CD14-positive monocyte (primary cell): ENCODE measurements at regions not wholly inside any gene's neighbourhood (a gene's known extent, or its start where the extent isn't known, plus 50 kb on each side); places are given as distances from the start of the nearest gene placed in this dataset.

Experiments used
- DNase-seq, 3 donors: peaks; one replicate each; pipeline ENCODE4 v3.0.0-alpha.2; 2011 to 2022
- H2AFZ ChIP-seq: 2 replicates; pipeline ENCODE4 v1.6.0; 2012; ENCODE audit warnings: mild to moderate bottlenecking, low read depth, low read length, inconsistent platforms; ENCODE audit not compliant: insufficient read depth, poor library complexity, severe bottlenecking
- H3K27ac ChIP-seq, 2 donors: 1 replicate in 1 of 2; 2 replicates in 1 of 2; pipeline ENCODE4 v1.5.1; 2012 to 2013; ENCODE audit warnings: low read length in 2 of 2, control low read depth in 1 of 2, inconsistent platforms in 1 of 2, low read depth in 1 of 2, mild to moderate bottlenecking in 1 of 2
- H3K27me3 ChIP-seq, 2 donors: one replicate each; pipeline versions ENCODE4 v1.6.0 to v1.6.1; 2011 to 2013; ENCODE audit warnings: low read length in 2 of 2; ENCODE audit not compliant: control insufficient read depth in 2 of 2, insufficient read depth in 2 of 2
- H3K36me3 ChIP-seq, 2 donors: replicated peaks in 1 of 2; 1 replicate in 1 of 2; 2 replicates in 1 of 2; pipeline versions ENCODE4 v1.5.1 to v1.6.1; 2012 to 2013; ENCODE audit warnings: low read length in 2 of 2, control low read depth in 1 of 2, inconsistent platforms in 1 of 2, mild to moderate bottlenecking in 1 of 2; ENCODE audit not compliant: insufficient read depth in 2 of 2, control insufficient read depth in 1 of 2
- H3K4me1 ChIP-seq, 2 donors: 1 replicate in 1 of 2; 2 replicates in 1 of 2; pipeline versions ENCODE4 v1.5.1 to v1.6.1; 2012 to 2013; ENCODE audit warnings: low read length in 2 of 2, control low read depth in 1 of 2, inconsistent platforms in 1 of 2, mild to moderate bottlenecking in 1 of 2, moderate library complexity in 1 of 2; ENCODE audit not compliant: insufficient read depth in 2 of 2, control insufficient read depth in 1 of 2
- H3K4me2 ChIP-seq: replicated peaks from 2 replicates; pipeline ENCODE3; 2012; ENCODE audit warnings: low read length, moderate library complexity, mild to moderate bottlenecking; ENCODE audit not compliant: poor library complexity, severe bottlenecking; ENCODE audit errors: extremely low read depth
- H3K4me3 ChIP-seq, 3 experiments: fragments of 200-600 bp in 1 of 3; sonication (generic) in 1 of 3; replicated peaks in 1 of 3; 1 replicate in 2 of 3; 2 replicates in 1 of 3; pipeline ENCODE4 v1.5.1; 2011 to 2013; ENCODE audit warnings: low read length in 3 of 3, mild to moderate bottlenecking in 3 of 3, control low read depth in 2 of 3, low read depth in 2 of 3, inconsistent platforms in 1 of 3, moderate library complexity in 1 of 3
- H3K79me2 ChIP-seq: 2 replicates; pipeline ENCODE4 v1.6.0; 2012; ENCODE audit warnings: mild to moderate bottlenecking, control low read depth, inconsistent platforms, low read length, moderate library complexity; ENCODE audit not compliant: insufficient read depth
- H3K9ac ChIP-seq: 2 replicates; pipeline ENCODE4 v1.6.0; 2017; ENCODE audit warnings: low read length, mild to moderate bottlenecking; ENCODE audit not compliant: insufficient read depth, poor library complexity, severe bottlenecking
- H3K9me3 ChIP-seq, 2 donors: replicated peaks in 1 of 2; 1 replicate in 1 of 2; 2 replicates in 1 of 2; pipeline versions ENCODE4 v1.5.1 to v1.6.1; 2012 to 2013; ENCODE audit warnings: low read length in 2 of 2, control low read depth in 1 of 2; ENCODE audit not compliant: control insufficient read depth in 1 of 2, insufficient read depth in 1 of 2
- H4K20me1 ChIP-seq: 2 replicates; pipeline ENCODE4 v1.6.0; 2012; ENCODE audit warnings: mild to moderate bottlenecking, low read length, control low read depth, moderate library complexity; ENCODE audit not compliant: insufficient read depth
- H3K27ac Mint-ChIP-seq, 7 donors: one replicate each; pipeline ENCODE4 v1.8.0; 2020; ENCODE audit warnings: mild to moderate bottlenecking in 7 of 7, mixed read lengths in 7 of 7, moderate library complexity in 6 of 7, inconsistent platforms in 2 of 7
- H3K27me3 Mint-ChIP-seq, 3 donors: one replicate each; pipeline ENCODE4 v1.8.0; 2021 to 2022; ENCODE audit warnings: low read depth in 3 of 3, mild to moderate bottlenecking in 3 of 3, mixed read lengths in 3 of 3, moderate library complexity in 3 of 3, inconsistent platforms in 1 of 3
- H3K36me3 Mint-ChIP-seq, 2 donors: one replicate each; pipeline ENCODE4 v1.8.0; 2020; ENCODE audit warnings: mixed read lengths in 2 of 2, inconsistent platforms in 1 of 2, mild to moderate bottlenecking in 1 of 2
- H3K4me1 Mint-ChIP-seq: one replicate; pipeline ENCODE4 v1.8.0; 2020; ENCODE audit warnings: mild to moderate bottlenecking, mixed read lengths
- H3K4me3 Mint-ChIP-seq, 2 donors: one replicate each; pipeline ENCODE4 v1.8.0; 2020; ENCODE audit warnings: mild to moderate bottlenecking in 2 of 2, mixed read lengths in 2 of 2, moderate library complexity in 1 of 2
- H3K9me3 Mint-ChIP-seq, 7 donors: one replicate each; pipeline ENCODE4 v1.8.0; 2020 to 2022; ENCODE audit warnings: mixed read lengths in 7 of 7, mild to moderate bottlenecking in 6 of 7, moderate library complexity in 6 of 7, inconsistent platforms in 2 of 7
- CTCF ChIP-seq: fragments of 200-600 bp; IDR thresholded peaks from one replicate; pipeline ENCODE4 v1.8.0; 2022; ENCODE audit warnings: antibody characterized with exemption, mild to moderate bottlenecking
- WGBS: methylation state at CpG from one replicate; pipeline ENCODE4 v1.1.5; 2013; ENCODE audit warnings: missing lambda C conversion rate; ENCODE audit not compliant: insufficient coverage; 5-methylcytosine and 5-hydroxymethylcytosine counted together
- intact Hi-C, 2 donors: fragments of 100-400 bp; cut with micrococcal nuclease; formaldehyde crosslinking; loops; one replicate each; pipeline versions ENCODE4 v1.15.0 to v1.15.1; 2023

DNA sequence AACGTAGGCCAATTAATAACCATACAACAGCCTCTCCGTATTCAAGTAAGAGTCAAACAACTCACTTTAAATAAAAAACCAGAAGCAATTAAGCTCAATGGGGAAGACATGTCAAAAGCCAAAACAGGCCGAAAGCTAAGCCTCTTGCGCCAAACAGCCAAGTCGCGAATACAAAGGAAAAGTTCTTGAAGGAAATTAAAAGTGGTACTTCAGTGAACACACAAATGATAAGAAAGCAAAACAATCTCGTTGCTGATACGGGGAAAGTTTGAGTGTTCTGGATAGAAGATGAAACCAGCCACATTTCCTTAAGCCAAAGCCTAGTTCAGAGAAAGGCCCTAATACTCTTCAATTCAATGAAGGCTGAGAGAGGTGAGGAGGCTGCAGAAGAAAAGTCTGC lies 53.4 kb downstream of the SIPA1L2 start:
- no peak overlapping the region for H3K9ac ChIP-seq
- H3K27me3 ChIP-seq = no peaks in the 10 kb centered on the region
- H4K20me1 ChIP-seq = no peaks in the 10 kb centered on the region
- Mint-ChIP-seq H3K4me1 (peaks cover 33% of the 10 kb centered on the region), H3K36me3 (no peaks in the 10 kb centered on the region), H3K27ac (no peak overlapping the region), H3K27me3 (no peaks in the 10 kb centered on the region), H3K4me3 (no peak overlapping the region), H3K9me3 (peaks cover 0 to 2% (median 0%) of the 10 kb centered on the region in 7 donors)
- H3K79me2 ChIP-seq = no peaks in the 10 kb centered on the region
- H3K4me1 ChIP-seq = peaks cover 19 to 26% of the 10 kb centered on the region in 2 donors
- no peak overlapping the region for H3K4me2 ChIP-seq
- no peak overlapping the region for H3K4me3 ChIP-seq
- intact Hi-C loops = loop anchor here in 1 of 2 donors (10.0 kb wide), 1 partner anchor 48 kb away; no protein-coding TSS in a partner anchor
- TF ChIP-seq CTCF = no peak
- H3K36me3 ChIP-seq = no peaks in the 10 kb centered on the region
- DNase-seq = no peak
- WGBS = 98% methylated on average over 6 of the region's 8 CpGs
- no peaks in the 10 kb centered on the region for H3K9me3 ChIP-seq
- no peak overlapping the region for H3K27ac ChIP-seq
- no peak overlapping the region for H2AFZ ChIP-seq

DNA sequence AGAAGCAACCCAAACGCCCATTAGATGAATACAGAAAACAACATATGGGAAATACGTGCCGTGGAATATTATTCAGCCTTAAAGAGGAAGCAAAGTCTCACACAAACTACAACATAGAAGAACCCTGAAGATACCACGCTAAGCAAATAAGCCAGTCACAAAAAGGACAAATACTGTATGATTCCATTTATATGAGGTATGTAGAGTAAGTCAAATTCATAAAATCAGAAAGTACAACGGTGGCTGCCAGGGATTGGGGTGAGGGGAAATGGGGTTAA lies 54.2 kb downstream of the SIPA1L2 start:
- no peak for DNase-seq
- intact Hi-C loops = loop anchor here in 1 of 2 donors (10.0 kb wide), 1 partner anchor 49 kb away; no protein-coding TSS in a partner anchor
- 83% methylated on average over 1 of the region's 5 CpGs for WGBS
- Histone ChIP-seq H3K4me3 (no peak overlapping the region), H3K36me3 (no peaks in the 10 kb centered on the region), H3K79me2 (no peaks in the 10 kb centered on the region), H3K9ac (no peak overlapping the region), H3K4me1 (peaks cover 19 to 26% of the 10 kb centered on the region in 2 donors), H3K27ac (no peak overlapping the region), H4K20me1 (no peaks in the 10 kb centered on the region), H3K4me2 (no peak overlapping the region), H2AFZ (no peak overlapping the region), H3K27me3 (no peaks in the 10 kb centered on the region), H3K9me3 (no peaks in the 10 kb centered on the region)
- no peak for TF ChIP-seq CTCF
- Mint-ChIP-seq H3K4me1 (peaks cover 33% of the 10 kb centered on the region), H3K27me3 (no peaks in the 10 kb centered on the region), H3K9me3 (no peaks in the 10 kb centered on the region), H3K27ac (no peak overlapping the region), H3K4me3 (no peak overlapping the region), H3K36me3 (no peaks in the 10 kb centered on the region)
